Left renal cortex interstitium (tissue), 4 donors: ENCODE measurements at regions not wholly inside any gene's neighbourhood (a gene's known extent, or its start where the extent isn't known, plus 50 kb on each side); places are given as distances from the start of the nearest gene placed in this dataset.
A peak's percentile ranks its signal among the peaks of the same experiment; 100 is the strongest.
"Not testable (repeated sequence)": the region's sequence is repeated elsewhere in the genome, so short reads cannot be mapped to it uniquely, and the experiment has no call there.

Source experiments
- DNase-seq, 4 donors: peaks; one replicate each; pipeline ENCODE4 v3.0.0-alpha.2; 2013; ENCODE audit warnings: low read depth in 4 of 4, low spot score in 2 of 4, missing footprints in 1 of 4

- no peak for DNase-seq
Observed at GRCh38 chr19:28642787-28643683, 569.9 kb downstream of the UQCRFS1 start.

- no peak for DNase-seq
Observed at GRCh38 chr19:28641395-28641794, 571.6 kb downstream of the UQCRFS1 start.

DNA sequence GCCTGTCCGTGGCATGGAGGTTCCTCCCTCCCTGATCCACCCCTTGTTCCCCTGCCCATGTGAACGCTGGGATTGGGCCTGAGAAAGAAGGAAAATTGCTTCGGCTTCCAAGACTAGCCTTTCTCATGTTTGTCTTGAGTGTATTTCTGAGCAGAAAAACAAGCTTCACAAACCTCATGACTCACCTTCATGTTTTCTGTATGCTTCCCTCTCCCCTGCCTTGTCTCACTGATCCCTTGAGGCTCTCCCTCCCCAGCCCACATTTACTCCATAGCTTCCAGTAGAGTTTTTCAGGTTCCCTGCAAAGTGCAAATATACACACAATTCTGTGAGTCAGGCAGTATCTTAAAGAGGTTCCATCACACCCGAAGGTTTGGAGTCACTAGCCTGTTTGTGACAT is 572.4 kb downstream of the UQCRFS1 start:
- DNase-seq = no peak

GRCh38 chr19:28638445-28638844 is 574.5 kb downstream of the UQCRFS1 start:
- no peak for DNase-seq

DNA sequence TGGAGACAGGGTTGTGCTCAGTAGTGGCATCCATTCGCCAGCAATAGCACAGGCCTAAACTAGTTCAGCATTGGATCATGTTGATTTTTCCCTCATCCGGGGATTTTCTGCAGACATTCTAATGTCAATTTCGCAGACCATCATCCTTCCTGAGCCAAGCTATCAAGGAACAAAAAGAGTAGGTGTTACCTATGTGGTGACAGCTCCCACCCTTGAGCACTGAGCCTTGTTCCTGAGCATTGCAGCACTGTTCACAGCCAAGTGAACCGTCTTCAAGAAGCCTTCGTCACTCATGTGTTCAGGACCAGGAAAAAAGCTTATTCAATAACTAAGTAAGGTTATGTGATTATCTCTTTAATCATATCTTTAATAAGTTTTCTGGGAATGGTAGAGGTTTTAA is 576.2 kb downstream of the UQCRFS1 start:
- DNase-seq = no peak

DNA sequence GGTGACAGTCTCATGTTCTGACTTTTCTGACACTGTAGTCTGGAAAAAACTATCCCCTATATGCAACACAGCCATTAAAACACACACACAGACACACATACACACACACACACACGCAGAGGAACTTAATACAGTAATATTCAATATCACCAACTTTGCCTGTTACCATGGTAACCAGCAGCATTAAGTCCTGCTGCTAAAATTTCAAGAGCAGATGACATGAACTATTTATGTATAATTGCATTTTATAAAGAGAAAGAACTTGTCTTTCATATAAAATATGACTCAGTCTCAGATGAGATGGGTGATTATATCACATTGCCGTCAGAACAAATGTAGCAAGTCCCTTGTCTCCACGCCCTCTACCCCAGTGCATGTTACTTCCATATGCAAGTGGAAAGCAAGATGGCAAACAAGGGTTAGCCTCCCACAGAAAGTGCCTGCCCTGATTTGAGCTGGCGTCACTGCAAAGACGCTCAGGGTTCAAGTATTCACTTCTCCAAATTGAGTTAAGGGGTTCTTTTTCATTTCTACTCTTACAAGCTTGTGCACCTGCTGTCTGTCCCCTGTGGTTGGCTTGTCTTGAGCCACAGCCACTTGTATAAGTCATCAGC is 576.8 kb downstream of the UQCRFS1 start:
- no peak for DNase-seq

DNA sequence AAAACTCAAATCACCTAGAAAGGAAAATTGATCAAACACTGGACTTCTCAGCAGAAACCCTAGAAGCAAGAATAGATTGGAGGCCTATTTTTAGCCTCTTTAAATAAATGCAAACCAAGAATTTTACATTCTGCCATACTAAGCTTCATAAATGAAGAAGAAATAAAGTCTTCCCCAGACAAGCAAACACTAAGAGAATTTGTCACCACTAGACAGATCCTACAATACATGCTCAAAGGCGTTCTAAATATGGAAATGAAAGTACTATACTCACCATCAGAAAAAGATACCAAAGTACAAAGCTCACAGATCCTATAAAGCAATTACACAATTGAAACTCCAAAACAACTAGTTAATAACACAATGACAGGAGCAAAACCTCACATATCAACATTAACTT is 578.1 kb downstream of the UQCRFS1 start:
- DNase-seq = no peak

- DNase-seq = no peak
Observed at GRCh38 chr19:28634019-28634328, 579.0 kb downstream of the UQCRFS1 start.

GRCh38 chr19:28633319-28634018 is 579.5 kb downstream of the UQCRFS1 start:
- peak; percentile 7 to 34 (median 21) for DNase-seq

DNA sequence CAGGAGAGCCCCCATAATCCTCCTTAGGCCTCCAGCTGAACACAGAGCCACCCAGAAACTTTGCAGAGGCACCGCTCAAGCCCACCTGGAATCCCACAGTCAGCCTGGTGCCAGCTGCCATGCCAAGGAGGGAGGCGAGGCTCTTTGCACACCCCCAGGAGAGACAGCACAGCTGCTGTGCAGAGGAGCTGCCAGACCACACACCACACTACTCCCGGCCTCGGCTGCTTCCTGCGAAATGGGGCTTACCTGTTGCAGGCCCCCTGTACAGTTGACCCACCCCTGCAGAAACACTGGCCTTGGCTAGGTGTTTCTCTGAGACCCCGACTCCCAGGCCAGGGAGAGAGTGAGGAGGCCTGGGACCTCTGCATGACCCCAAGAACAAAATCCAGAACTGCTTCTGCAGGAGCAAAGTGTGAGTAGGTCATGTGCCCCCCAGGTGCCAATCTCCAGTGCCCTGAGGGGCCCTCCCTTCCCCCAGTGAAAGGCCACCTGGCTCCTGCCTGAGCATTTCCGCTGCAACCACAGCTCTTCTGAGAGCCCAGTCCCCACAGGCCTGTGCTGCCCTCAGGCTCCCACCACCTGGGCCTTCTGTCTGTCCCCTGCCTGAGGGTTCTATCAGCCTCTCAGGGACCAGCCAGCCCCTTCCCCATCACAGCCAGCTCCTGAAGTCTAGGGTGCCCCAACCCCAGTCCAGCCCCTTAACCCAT is 580.4 kb downstream of the UQCRFS1 start:
- DNase-seq = no peak

- DNase-seq = no peak
Observed at GRCh38 chr19:28631961-28632360, 581.0 kb downstream of the UQCRFS1 start.

DNA sequence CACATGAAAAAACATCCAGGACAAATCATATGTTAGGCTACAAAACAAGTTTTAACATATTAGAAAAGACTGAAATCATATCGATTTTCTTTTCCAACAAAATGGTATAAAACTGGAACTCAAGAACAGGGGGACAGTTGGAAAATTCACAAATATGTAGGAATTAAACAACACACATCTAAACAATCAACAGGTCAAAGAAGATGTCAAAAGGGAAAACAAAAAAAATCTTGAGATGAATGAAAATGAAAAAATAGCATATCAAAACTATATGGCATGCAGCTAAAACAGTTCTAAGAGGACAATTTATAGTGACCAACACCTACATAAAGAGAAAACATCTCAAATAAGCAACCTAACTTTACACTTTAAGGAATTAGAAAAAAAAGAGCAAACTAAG is 585.3 kb downstream of the UQCRFS1 start:
- DNase-seq = no peak

DNA sequence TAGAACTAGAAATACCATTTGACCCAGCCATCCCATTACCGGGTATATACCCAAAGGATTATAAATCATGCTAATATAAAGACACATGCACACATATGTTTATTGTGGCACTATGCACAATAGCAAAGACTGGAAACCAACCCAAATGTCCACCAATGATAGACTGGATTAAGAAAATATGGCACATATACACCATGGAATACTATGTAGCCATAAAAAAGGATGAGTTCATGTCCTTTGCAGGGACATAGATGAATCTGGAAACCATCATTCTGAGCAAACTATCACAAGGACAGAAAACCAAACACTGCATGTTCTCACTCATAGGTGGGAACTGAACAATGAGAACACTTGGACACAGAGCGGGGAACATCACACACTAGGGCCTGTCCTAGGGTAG is 586.5 kb downstream of the UQCRFS1 start:
- not testable (repeated sequence) for DNase-seq

GRCh38 chr19:28619816-28620429 is 593.0 kb downstream of the UQCRFS1 start:
- DNase-seq = no peak

GRCh38 chr19:28618504-28618903 is 594.4 kb downstream of the UQCRFS1 start:
- DNase-seq = no peak

- no peak for DNase-seq
Observed at GRCh38 chr19:28615966-28616365, 597.0 kb downstream of the UQCRFS1 start.

DNA sequence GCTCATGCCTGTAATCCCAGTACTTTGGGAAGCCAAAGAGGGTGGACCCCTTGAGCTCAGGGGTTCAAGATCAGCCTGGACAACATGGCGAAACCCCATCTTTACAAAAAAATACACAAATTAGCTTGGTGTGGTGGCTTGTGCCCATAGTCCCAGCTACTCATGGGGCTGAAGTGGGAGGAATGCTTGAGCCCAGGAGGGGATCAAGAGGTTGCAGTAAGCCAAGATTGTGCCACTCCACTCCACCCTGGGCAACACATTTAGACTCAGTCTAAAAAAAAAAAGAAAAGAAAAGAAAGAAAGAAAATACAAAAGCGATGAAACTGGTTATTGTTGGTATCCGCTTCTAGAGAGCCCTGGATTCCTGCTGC is 597.4 kb downstream of the UQCRFS1 start:
- DNase-seq = no peak

DNA sequence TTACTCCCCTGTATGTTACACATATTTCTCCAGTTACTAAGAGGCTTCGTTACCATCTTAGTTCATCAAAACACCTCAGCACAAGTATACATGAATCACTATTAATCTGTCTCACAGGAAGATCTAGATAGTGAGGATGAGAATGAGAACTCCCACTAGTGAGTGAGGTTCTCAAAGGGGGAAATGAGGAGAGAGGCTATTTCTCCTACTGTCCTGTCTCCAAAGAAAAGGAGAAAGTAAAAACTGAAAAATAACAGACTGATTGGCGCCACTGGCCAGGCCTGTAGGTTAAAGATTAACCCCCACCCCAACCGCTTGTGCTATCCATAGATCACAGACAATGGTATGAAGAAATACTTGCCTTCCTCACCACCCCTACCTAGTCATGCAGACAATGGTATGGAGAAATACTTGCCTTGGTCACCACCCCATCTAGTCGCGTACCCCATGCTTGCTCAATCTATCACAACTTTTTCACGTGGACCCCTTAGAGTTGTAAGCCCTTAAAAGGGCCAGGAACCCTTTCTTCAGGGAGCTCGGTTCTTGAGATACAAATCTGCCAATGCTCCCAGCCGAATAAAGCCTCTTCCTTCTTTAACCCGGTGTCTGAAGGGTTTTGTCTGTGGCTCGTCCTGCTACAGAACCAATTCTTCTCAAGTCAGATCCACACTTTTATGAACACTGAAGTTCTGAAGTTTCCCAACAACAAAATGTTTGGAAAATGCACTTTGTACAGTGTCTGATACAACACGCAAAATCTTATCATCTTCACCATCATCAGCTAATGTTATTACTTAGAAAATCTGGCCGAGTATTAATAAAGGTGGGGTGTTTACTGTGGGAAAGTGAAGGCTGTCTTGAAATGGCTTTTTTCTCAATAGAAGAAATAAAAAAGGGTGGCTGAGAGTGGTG is 598.1 kb downstream of the UQCRFS1 start:
- DNase-seq = no peak

GRCh38 chr19:28612275-28612769 is 600.6 kb downstream of the UQCRFS1 start:
- no peak for DNase-seq
